ENCODE measurements at regions not wholly inside any gene's neighbourhood (a gene's known extent, or its start where the extent isn't known, plus 50 kb on each side); places are given as distances from the start of the nearest gene placed in this dataset.

- TF ChIP-seq MAX (IDR thresholded peaks at IDR 0.05): no peak
- no peak for TF ChIP-seq RAD21 (IDR thresholded peaks at IDR 0.05; ENCODE audit: low read depth)
- no peak for TF ChIP-seq TAF1 (IDR thresholded peaks at IDR 0.05; ENCODE audit: low read depth)
- TF ChIP-seq YY1 (IDR thresholded peaks at IDR 0.05; ENCODE audit: low read depth): no peak
- TF ChIP-seq EP300 (IDR thresholded peaks at IDR 0.05; ENCODE audit: borderline replicate concordance): no peak
- TF ChIP-seq, protein P1, sequence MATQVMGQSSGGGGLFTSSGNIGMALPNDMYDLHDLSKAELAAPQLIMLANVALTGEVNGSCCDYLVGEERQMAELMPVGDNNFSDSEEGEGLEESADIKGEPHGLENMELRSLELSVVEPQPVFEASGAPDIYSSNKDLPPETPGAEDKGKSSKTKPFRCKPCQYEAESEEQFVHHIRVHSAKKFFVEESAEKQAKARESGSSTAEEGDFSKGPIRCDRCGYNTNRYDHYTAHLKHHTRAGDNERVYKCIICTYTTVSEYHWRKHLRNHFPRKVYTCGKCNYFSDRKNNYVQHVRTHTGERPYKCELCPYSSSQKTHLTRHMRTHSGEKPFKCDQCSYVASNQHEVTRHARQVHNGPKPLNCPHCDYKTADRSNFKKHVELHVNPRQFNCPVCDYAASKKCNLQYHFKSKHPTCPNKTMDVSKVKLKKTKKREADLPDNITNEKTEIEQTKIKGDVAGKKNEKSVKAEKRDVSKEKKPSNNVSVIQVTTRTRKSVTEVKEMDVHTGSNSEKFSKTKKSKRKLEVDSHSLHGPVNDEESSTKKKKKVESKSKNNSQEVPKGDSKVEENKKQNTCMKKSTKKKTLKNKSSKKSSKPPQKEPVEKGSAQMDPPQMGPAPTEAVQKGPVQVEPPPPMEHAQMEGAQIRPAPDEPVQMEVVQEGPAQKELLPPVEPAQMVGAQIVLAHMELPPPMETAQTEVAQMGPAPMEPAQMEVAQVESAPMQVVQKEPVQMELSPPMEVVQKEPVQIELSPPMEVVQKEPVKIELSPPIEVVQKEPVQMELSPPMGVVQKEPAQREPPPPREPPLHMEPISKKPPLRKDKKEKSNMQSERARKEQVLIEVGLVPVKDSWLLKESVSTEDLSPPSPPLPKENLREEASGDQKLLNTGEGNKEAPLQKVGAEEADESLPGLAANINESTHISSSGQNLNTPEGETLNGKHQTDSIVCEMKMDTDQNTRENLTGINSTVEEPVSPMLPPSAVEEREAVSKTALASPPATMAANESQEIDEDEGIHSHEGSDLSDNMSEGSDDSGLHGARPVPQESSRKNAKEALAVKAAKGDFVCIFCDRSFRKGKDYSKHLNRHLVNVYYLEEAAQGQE (IDR thresholded peaks at IDR 0.05; ENCODE audit: low read depth): no peak
- no peak for TF ChIP-seq EGR1 (IDR thresholded peaks at IDR 0.05)
- TF ChIP-seq TEAD4 (IDR thresholded peaks at IDR 0.05): no peak
- TF ChIP-seq NFIC (IDR thresholded peaks at IDR 0.05): no peak
- TF ChIP-seq, protein P2, sequence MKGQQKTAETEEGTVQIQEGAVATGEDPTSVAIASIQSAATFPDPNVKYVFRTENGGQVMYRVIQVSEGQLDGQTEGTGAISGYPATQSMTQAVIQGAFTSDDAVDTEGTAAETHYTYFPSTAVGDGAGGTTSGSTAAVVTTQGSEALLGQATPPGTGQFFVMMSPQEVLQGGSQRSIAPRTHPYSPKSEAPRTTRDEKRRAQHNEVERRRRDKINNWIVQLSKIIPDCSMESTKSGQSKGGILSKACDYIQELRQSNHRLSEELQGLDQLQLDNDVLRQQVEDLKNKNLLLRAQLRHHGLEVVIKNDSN (IDR thresholded peaks at IDR 0.05): no peak
Measured at GRCh38 chr20:43824309-43825050, 90.2 kb upstream of the TOX2 start.
